ENCODE measurements at regions not wholly inside any gene's neighbourhood (a gene's known extent, or its start where the extent isn't known, plus 50 kb on each side); places are given as distances from the start of the nearest gene placed in this dataset.

- TF ChIP-seq CTCF (IDR thresholded peaks at IDR 0.05) (no peak), POLR2AphosphoS5 (IDR thresholded peaks at IDR 0.05) (no peak), POLR2A (IDR thresholded peaks at IDR 0.05) (no peak), EP300 (IDR thresholded peaks at IDR 0.05) (no peak)
Observed at GRCh38 chr13:100859861-100860260, 185.3 kb upstream of the TMTC4 start.
